Ascending aorta (tissue), 2 donors: ENCODE measurements at regions not wholly inside any gene's neighbourhood (a gene's known extent, or its start where the extent isn't known, plus 50 kb on each side); places are given as distances from the start of the nearest gene placed in this dataset.

Experiments
- DNase-seq, 2 donors: peaks; one replicate each; pipeline ENCODE4 v3.0.0-alpha.2; 2019; ENCODE audit warnings: low spot score in 2 of 2
- H3K27ac ChIP-seq, 2 donors: fragments of 200-600 bp; sonication (generic); one replicate each; pipeline ENCODE4 v1.5.1; 2016 to 2017; ENCODE audit warnings: mild to moderate bottlenecking in 1 of 2
- H3K27me3 ChIP-seq: fragments of 200-600 bp; sonication (generic); one replicate; pipeline ENCODE4 v1.5.1; 2017
- H3K36me3 ChIP-seq, 2 donors: fragments of 200-600 bp; sonication (generic); one replicate each; pipeline ENCODE4 v1.5.1; 2016
- H3K4me1 ChIP-seq, 2 donors: fragments of 200-600 bp; sonication (generic); one replicate each; pipeline ENCODE4 v1.5.1; 2016 to 2017; ENCODE audit warnings: mild to moderate bottlenecking in 1 of 2
- H3K4me3 ChIP-seq, 2 donors: fragments of 200-600 bp; sonication (generic); one replicate each; pipeline ENCODE4 v1.5.1; 2016 to 2017; ENCODE audit warnings: mild to moderate bottlenecking in 1 of 2
- H3K9me3 ChIP-seq, 2 donors: fragments of 200-600 bp; sonication (generic); one replicate each; pipeline ENCODE4 v1.5.1; 2016
- CTCF ChIP-seq, 3 experiments: fragments of 200-600 bp in 2 of 3; fragments of 450-650 bp in 1 of 3; sonication (generic) in 2 of 3; IDR thresholded peaks; one replicate each; pipeline ENCODE4 v1.5.1; 2016 to 2019; ENCODE audit warnings: antibody characterized with exemption in 3 of 3, mild to moderate bottlenecking in 1 of 3, moderate library complexity in 1 of 3
- intact Hi-C: fragments of 100-400 bp; cut with DNase I; formaldehyde crosslinking; loops from one replicate; pipeline ENCODE4 v1.15.1; 2023

DNA sequence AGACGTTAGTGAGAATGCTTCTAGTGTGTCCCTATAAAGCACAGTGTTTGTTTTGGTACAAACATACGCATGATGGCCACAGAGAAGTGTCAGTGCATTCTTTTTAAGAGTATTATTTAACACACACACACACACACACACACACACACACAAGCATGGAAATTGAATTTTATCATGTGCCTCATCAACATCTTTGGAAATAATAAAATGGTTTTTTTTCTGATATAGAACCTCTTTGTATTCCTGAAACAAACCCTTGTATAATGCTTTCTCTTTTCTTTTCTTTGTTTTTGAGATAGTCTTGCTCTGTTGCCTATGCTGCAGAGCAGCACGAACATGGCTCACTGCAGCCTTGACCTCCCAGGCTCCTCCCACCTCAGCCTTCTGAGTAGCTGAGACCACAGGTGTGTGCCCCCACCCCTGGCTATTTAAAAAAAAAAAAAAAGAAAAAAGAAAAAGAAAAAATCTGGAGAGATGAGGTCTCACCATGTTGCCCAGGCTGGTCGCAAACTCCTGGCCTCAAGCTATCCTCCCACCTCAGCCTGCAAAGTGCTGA, 116.2 kb upstream of the SYNDIG1 start:
- H3K9me3 ChIP-seq = no peaks in the 10 kb centered on the region
- intact Hi-C loops = no loop called here
- no peak overlapping the region for H3K27ac ChIP-seq
- no peak for DNase-seq
- no peaks in the 10 kb centered on the region for H3K4me1 ChIP-seq
- no peaks in the 10 kb centered on the region for H3K36me3 ChIP-seq
- TF ChIP-seq CTCF (IDR thresholded peaks at IDR 0.05) = no peak
- no peak overlapping the region for H3K4me3 ChIP-seq
- H3K27me3 ChIP-seq = no peaks in the 10 kb centered on the region

- Histone ChIP-seq H3K9me3 (no peaks in the 10 kb centered on the region), H3K4me1 (no peaks in the 10 kb centered on the region), H3K36me3 (no peaks in the 10 kb centered on the region), H3K4me3 (no peak overlapping the region), H3K27ac (no peak overlapping the region), H3K27me3 (no peaks in the 10 kb centered on the region)
- no peak for DNase-seq
- TF ChIP-seq CTCF (IDR thresholded peaks at IDR 0.05) = no peak
- intact Hi-C loops = no loop called here
Measured at GRCh38 chr20:24350923-24351368, 118.5 kb upstream of the SYNDIG1 start.

DNA sequence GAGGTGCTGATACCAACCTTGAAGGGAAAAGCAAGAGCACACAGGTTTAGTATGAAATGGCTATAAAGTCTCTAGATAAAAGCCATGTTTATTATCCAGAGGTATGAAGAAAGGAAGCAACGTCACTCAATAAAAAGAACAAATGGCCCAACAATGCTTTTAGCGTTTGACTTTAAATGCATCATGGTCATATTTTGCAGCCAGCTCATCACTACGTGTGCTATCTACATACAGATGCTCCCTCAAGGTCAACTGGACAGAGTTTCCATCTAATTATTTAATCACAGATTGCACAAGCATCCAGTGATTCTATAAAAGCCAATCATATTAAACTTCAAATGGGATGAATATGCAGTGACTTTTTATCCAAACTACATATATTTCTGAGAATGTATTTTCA, 127.6 kb upstream of the SYNDIG1 start:
- Histone ChIP-seq H3K27me3 (no peaks in the 10 kb centered on the region), H3K4me1 (no peaks in the 10 kb centered on the region), H3K36me3 (no peaks in the 10 kb centered on the region), H3K27ac (no peak overlapping the region), H3K4me3 (no peak overlapping the region), H3K9me3 (no peaks in the 10 kb centered on the region)
- TF ChIP-seq CTCF (IDR thresholded peaks at IDR 0.05) = no peak
- DNase-seq = no peak
- intact Hi-C loops = no loop called here

- TF ChIP-seq CTCF (IDR thresholded peaks at IDR 0.05) = no peak
- Histone ChIP-seq H3K36me3 (no peaks in the 10 kb centered on the region), H3K4me3 (no peak overlapping the region), H3K9me3 (no peaks in the 10 kb centered on the region), H3K27me3 (no peaks in the 10 kb centered on the region), H3K27ac (no peak overlapping the region), H3K4me1 (no peaks in the 10 kb centered on the region)
- intact Hi-C loops = no loop called here
- no peak for DNase-seq
Measured at GRCh38 chr20:24340933-24341332, 128.5 kb upstream of the SYNDIG1 start.

GRCh38 chr20:24339210-24339641, 130.2 kb upstream of the SYNDIG1 start:
- Histone ChIP-seq H3K27ac (no peak overlapping the region), H3K9me3 (no peaks in the 10 kb centered on the region), H3K27me3 (no peaks in the 10 kb centered on the region), H3K4me1 (no peaks in the 10 kb centered on the region), H3K36me3 (no peaks in the 10 kb centered on the region), H3K4me3 (no peak overlapping the region)
- TF ChIP-seq CTCF (IDR thresholded peaks at IDR 0.05) = no peak
- DNase-seq = no peak
- intact Hi-C loops = no loop called here

DNA sequence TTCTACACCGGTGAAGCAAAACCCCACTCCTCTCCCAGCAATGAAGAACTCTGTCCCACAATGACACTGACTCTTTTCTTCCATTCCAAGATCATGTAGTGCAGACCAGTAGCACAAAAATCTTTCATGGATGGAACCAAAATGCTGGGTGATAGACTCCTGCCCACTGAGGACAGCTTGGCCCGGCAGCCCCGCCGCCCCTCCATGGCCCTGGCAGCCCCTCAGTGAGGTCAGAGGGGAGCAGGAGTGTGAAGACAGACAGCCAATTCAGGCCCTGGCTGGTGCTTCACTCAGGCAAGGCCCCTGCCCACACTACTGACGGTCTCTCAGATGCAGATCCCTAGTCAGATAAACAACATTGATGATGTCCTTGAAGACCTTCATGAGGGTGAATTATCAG, 131.9 kb upstream of the SYNDIG1 start:
- no peak overlapping the region for H3K4me3 ChIP-seq
- TF ChIP-seq CTCF (IDR thresholded peaks at IDR 0.05) = no peak
- H3K27ac ChIP-seq = no peak overlapping the region
- intact Hi-C loops = no loop called here
- no peaks in the 10 kb centered on the region for H3K9me3 ChIP-seq
- H3K27me3 ChIP-seq = no peaks in the 10 kb centered on the region
- H3K4me1 ChIP-seq = no peaks in the 10 kb centered on the region
- no peaks in the 10 kb centered on the region for H3K36me3 ChIP-seq
- DNase-seq = no peak
